Eye (tissue), 1 donor: ENCODE measurements at regions not wholly inside any gene's neighbourhood (a gene's known extent, or its start where the extent isn't known, plus 50 kb on each side); places are given as distances from the start of the nearest gene placed in this dataset.

Source experiments
- DNase-seq: peaks from one replicate; pipeline ENCODE4 v3.0.0-alpha.2; 2015

DNA sequence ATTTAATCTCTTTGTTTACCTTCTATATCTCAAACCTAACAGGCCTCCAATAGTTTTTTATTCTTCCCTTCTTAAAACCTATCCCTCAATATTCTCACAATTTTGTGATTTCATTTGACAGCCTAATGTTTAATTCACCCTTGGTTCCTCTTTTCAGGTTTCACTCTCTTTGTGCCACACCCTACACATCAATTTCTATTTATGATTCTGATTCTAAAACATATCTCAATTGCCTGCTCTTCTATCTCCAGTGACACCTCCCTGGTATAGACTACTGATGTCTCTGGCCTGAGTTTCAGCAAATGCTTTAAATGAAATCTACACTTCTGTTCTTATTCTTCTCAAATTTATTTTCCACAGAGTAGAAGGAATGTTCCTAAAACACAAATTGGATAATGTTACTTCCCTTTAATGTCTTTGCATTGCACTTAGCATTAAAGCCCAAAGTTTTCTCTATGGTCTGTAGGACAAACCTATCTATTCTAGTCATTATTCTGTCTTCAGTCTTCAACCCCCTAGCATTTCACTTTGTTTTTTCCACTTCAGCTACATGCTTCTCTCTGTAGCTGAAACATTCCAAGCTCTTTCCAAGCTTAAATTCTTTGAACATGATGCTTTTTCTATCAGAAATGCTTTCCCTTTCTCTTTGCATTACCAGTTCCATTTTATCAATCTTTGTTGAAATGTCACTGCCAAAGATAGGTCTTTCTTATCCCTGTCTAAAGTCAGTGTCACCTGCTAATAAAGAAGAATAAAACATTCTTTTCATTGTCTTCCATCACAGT, 622.0 kb downstream of the CENPC start:
- DNase-seq, result no peak

DNA sequence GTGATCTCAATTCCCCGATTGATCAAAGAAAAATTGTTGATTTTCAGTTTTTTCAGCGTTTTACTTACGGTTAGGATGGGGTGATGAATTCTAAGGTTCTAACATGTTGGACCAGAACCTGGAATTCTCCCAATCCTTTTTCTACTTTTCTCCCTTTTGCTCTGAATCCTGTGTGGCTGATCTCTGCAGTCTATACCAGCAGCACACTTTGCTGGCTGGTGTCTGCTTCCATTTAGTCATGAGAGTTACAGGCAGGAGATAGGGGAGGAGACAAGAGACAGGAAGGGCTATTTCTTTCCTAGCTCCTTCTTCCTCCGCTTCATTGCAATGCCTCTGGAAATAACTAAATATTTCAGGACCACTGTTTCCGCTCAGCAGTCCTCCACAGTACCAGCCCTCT, 623.9 kb downstream of the CENPC start:
- no peak for DNase-seq

DNA sequence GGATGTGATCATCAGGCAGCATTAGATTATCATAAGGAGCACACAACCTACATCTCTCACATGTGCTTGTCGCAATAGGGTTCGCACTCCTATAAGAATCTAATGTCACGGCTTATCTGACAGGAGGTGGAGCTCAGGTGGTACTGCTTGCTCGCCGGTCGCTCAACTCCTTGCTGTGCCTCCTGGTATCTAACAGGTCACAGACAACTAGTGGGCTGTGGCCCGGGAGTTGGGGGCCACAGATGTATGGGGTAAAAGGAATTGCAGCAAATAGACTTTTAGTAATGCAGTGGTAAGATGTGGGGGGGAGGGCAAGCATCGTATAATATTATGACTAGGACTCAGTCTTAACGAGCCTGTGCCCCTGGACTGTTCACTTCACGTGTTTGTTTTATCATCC, 624.8 kb downstream of the CENPC start:
- DNase-seq, result no peak

DNA sequence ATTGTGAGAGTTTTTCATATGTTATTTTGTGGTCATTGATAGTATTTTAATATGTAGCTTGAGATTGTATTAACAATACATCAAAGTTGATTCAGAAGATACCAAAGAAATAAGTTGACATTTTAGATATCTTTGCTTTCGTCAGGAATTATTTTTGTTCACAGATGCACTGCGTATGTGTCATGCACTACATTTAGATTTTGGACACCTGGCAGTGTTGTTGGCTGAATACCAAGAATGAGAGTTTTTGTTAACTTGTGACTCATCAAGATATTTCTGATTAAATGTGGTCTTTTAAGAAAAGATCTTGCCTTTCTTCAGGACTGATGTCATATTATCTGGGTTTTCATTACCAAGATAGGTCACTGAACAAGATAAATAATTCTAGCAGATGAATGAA, 633.4 kb downstream of the CENPC start:
- DNase-seq, result no peak

DNA sequence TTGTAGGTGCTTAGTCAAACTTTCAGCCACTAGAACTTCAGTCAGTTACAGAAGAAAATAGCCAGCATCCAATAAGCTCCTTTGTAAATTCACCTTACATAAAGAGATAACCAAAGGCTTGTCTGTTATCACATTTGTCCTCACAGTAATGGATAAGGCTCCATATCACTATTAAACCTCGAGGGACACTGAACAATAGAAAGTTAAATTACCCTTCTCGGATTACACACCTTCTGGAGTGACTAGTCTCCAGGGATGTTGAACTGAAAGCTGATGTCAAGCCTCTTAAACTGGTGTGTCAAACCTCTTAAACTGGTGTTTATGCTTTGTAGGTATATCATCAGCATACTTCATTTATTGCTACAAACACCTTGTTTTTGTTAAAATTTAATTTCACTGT, 639.0 kb downstream of the CENPC start:
- DNase-seq, result peak; percentile 15

DNA sequence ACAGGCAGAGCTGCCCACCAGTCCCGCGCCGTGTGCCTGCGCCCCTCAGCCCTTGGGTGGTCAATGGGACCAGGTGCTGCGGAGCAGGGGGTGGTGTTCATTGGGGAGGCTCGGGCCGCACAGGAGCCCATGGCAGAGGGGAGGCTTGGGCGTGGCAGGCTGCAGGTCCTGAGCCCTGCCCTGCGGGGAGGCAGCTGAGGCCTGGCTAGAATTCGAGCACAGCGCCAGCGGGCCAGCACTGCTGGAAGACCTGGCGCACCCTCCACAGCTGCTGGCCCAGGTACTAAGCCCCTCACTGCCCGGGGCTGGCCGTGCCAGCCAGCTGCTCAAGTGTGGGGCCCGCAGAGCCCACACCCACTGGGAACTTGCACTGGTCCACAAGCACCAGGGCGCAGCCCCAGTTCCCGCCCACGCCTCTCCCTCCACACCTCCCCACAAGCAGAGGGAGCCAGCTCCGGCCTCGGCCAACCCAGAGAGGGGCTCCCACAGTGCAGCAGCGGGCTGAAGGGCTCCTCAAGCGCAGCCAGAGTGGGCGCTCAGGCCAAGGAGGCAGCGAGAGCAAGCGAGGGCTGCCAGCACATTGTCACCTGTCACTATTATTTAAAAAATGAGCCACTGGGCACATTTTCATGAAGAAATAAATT, 645.8 kb downstream of the CENPC start:
- DNase-seq, result no peak

DNA sequence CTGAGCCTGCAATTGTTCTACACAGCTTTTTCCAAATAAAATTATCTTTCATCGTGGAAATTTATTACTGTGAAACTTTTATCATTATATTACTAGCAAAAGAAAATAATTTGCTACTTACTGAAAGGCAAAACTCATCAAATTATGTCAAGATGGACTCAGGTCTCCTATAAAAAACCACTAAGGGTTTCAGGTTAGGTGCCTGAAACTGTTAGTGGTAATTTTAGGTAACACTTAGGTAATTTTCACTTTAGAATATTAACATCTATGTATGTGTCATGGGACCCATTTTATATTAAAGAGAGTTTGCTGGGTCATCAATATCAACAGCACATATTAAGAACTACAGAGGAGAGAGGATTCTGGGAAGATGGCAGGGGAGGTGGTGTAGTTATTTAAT, 651.5 kb downstream of the CENPC start:
- DNase-seq, result no peak

DNA sequence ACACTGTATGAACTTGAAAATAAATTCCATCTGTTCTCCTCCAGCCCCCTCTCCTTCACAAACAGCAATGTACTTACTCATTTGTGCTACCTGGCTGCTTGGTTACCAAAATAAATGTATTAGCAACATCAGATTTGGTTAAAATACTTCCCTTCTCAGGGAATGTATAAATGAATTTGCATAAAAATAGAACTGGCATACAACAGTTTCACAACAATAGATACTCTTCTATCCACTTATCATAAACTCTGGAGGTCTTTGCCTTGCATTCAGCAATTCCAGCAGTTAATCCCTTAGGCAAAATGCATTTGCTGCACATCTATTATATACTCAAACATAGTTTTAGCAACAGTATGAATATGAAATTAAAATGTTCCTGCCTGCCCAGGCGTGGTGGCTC, 658.2 kb downstream of the CENPC start:
- DNase-seq, result no peak

DNA sequence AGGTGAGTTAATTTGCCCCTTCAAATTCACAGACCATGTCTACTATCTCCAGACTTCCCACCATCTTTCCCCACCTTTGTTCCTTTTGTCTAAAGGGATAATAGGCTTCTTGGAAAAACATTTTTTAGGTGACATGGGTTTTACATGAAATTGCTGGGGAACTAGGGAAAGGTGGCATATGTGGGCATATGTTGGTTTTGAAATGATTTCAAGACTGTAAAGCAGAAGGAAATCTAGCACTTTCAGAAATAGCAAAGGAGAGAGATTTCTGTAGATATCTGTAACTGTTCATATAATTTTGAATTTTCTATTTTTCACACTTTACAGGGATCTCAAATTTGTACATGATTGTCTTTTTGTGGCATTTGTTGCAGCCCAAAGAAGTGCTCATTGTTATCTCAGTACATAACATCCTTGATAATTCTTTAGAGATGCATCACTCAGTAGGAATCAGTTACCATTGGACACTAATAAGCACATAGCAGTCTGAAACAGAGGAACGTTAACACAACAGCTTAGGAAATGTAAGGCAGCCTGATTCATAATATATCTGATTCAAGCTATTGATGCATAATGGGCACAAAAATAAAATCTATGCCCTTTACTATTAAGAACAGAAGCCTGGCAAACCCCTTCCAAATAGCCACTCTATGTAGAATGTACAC, 659.7 kb downstream of the CENPC start:
- DNase-seq, result no peak

DNA sequence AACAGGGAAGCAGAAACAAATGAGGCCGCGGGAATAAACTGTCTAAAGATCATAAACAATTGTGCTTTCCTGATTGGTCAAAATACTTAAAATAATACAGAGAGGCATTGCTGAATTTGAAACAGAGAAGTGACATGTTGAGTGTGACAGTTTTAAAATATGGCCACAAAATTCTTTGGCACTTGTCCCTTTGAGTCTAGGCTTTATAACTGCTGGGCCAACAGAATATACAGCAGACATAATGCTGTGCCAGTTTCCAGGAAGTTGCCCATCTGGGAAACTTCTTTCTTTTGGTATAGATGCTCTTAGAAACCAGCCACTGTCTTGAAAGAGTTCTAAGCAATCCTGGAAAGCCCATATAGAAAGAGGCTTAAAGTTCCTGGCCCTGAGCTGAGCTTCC, 668.4 kb downstream of the CENPC start:
- DNase-seq, result no peak

DNA sequence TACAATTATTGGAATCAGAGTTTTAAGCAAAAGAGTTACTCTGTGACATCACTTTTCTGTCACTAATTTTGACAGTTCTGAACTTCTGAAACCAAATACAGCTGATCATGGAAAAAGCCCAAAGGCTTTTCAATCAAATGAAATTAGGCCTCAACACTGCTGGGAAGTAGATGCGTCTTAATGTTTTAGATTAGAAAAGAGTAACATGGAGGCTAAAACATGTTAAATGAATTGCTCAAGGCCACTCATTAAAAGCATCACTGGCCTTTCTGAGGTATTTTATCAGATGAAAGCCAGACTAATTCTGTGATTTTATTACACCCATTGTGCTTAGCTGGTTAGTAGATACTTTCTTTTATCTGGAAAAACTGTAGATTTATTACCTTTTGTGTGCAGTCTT, 672.6 kb downstream of the CENPC start:
- DNase-seq, result no peak

DNA sequence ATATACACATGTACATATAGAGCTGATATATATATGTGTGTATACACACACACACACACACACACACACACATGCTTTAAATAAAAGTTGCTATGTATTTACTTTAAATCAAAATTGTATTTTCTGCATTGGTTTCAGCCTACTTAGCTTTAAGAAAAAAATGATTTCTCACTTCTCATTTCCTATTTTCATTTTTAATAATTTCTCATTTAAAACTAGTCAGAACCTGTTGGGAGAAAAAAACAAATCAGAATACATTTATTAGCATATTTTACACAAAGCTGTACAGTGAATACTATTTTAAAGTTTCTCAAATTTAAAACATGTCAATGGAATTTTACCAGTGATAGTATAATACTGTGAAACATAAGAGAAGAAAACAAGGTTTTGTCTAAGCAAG, 681.8 kb downstream of the CENPC start:
- no peak for DNase-seq

DNA sequence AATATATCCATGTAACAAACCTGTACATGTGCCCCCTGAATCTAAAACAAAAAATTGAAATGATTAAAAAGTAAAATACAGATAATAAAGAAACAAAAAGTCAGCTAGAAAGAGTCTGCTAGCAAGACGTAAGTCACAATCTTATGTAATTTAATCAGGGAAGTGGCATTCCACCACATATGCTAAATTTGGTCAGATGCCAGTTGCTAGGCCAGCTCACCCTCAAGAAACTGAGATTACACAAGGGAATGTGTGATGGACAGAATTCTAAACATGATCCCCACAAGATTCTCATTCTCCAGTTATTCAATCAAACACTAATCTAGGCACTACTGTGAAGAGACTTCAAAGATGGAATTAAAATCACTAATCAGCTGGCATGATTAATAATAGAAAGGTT, 689.3 kb downstream of the CENPC start:
- DNase-seq, result no peak

DNA sequence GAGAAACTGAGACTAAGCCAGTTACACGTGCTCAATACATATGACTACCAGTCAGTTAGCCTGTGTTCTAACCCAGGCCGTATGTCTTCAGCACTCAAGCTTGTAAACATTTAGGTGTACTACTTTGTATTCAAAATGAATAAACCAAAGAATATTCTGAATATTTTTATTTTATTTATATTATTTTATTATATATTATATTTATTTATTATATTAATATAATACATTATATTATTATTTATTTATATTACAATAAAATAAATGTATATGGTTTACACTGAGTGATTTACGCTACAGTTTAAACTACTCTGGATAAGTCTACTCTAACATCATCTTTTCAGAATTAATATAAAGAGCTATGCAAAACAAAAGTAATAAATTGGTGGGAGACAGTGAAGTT, 691.5 kb downstream of the CENPC start:
- no peak for DNase-seq

DNA sequence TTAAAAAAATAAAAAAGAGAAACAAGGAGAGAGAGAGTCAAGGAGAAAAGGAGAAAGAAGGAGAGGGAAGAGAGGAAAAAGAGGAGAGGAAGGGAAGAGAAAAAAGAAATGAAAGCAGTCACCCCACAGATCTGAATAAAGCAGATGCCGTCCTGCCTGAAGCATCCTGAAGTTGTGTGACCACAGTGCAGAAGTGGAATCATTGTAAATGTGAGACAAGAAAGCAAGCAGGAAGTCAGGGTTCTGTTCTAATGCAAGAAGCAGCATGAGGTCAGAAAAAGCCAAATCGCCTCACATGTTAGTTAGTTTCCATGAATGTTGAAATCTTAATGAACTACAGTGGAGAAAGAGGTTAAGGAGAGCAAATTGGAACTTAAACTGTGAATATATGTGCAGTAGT, 692.5 kb downstream of the CENPC start:
- DNase-seq, result no peak

DNA sequence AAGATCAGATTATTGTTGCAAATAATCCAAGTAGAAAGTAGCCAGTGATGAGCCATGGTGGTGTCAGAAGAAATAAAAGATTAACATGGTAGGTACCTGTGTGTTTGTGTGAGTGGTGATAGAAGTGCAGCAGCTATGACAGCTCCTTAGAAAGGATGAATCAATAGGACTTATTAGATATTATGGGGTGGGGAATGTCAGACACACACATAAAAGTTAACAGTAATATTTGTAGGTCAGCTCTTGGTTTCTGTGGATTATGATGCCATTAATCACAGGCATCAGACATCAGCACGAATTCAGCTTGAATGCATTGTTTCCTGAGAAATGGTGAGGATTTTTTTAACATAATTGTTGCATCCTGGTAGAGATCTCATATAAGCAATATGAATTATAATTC, 695.7 kb downstream of the CENPC start:
- DNase-seq, result no peak

DNA sequence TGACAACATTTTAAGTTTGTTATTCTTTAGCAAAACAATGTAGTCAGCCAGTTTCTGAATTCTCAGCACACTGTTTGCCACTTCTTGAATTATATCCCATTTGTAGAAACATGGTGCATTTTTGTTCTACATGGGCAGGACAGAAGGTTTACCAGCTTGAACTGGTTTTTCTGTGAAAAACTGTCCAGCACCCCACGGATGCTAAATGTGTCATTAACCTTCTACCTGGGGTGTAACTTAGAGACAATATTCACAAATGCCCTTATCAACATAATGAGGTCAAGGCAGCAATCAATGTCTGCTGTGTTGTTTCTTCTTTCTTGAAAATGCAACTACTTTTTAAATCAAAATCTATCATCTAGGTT, 702.6 kb downstream of the CENPC start:
- DNase-seq, result no peak

DNA sequence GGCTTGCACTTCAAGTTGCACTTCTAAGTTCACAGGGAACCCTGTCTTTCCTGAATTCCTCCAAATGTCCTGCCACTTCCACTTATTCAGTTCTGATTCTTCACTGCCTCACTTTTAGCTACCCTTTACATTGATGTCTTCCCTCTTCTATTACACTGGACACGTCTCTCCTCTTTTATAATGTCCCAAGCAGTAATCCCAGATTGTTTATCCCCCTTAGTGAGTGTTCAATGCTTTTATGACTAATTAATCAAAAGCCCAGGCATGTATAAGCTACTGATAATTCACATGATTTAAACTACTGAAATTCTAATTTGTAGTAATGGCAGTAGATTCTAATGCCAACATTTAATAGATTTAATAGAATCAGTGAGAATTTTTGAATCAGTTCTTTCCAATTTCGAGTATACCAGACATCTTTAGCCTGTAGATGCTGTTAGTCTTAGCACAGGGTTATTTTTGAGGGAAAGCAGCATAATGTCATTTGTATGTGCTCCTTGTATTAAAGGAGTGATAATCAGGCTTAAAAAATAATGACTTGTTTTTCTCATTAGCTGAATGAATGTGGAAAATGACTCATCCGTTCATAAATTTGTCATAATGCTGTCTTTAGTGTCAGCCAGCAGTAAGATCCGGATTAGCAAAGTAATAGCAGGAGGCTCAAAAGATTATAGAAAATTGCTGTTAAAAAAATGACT, 703.1 kb downstream of the CENPC start:
- peak; percentile 4 for DNase-seq

DNA sequence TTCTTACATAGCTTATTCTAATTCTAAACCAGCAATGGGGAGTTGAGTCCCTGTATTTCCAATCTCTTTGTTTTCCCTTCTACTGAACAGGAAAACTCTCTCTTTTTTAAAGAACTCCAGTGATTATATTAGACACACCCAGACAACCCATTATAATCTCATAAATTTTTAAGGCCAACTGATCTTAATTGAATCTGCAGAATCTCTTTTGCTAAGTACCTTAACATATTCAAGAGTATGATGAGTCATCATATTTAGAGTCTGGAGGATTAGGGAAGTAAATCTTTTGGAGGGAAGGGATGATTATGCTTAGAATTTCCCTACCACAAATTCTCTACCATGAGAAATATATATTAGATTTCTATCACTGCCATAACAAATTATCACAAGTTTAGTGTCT, 705.1 kb downstream of the CENPC start:
- DNase-seq, result no peak

DNA sequence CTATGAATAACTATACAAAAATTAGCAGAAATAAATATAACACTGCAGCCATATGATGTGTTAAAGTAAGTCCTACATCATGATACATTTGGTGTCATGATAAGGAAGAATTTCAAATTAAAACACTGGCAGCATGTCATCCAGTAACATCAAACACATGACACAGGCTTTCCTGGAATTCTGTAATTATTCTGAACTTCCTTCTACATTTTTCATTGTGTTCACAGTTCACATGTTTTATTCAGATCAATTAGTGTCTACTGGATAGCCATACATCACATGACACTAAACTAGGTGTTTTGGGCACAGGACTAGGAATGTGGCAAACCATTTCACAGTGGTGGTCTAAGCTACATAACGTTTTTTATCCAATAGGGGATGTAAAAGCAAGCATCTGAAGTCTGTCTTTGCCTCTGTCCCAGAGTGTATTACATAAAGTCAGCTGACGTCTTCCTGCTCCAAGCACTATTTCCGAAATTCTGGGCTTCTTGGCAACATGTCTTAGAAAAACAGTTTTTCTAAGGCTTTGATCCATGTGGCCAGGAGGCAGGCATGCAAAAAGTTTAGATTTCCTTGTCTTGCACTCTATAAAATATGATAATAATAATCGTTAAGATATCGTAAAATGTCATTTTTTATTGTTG, 707.9 kb downstream of the CENPC start:
- no peak for DNase-seq

DNA sequence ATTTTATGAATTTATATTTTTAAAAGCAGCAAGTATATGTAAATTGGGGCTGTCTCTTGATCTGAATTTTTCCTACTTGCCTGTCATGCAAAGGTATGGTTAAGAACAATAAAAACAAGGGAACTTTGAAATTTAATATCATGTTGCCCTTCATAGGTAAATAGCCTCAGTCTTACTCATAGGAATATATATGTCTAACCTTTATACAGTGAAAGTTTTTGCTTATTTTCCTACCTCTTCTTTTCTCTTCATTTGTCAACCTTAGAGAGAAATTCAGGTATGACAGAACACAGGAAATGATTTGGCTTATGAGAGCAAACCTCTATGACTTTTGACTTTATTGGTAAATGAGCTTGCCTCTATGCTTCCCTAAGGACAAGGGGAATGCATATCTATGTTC, 716.0 kb downstream of the CENPC start:
- DNase-seq, result no peak

DNA sequence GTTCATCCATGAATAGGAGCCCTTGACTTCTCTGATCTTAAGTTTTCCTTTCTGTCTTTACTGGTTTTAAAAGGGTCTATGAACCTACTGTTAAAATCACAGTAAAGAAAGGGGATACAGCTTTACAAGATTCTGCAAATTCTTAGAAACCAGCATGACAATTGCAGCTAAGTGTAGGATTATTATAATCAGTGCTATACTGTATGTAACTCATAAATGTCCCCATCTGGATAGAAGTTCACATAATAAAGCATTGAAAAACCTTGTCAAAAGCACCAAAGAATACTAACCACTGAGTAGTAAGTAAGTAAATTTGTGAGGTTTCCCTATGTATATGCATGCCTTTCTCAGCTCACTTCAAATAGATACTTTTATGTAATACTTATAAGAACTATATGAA, 724.6 kb downstream of the CENPC start:
- no peak for DNase-seq

DNA sequence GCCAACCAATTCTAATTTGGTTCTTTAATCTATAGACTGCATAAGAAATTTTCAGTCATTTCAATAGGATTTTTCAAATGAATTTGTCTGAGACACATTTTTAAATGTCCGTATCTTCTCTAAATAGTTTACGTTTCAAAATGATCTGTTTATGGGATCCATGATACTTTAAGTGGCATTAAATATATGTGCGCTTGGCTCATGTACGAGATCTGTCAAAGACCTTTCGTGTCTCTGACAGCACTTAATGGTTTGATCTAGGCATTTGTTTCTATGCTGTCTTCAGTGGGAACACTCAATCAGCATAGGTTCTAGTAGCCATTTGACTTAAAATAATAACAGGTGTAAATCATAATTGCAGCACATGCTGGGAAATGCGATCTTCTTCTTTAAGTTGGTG, 731.0 kb downstream of the CENPC start:
- no peak for DNase-seq
